HEK293 (cell line): ENCODE measurements at regions not wholly inside any gene's neighbourhood (a gene's known extent, or its start where the extent isn't known, plus 50 kb on each side); places are given as distances from the start of the nearest gene placed in this dataset.

Source experiments
- BCL11A ChIP-seq: fragments of 450-650 bp; formaldehyde crosslinking; IDR thresholded peaks from 2 replicates; pipeline ENCODE4 v1.5.1; 2016; ENCODE audit warnings: low read depth, missing biosample characterization, missing genetic modification characterization
- GLI4 ChIP-seq: fragments of 450-650 bp; formaldehyde crosslinking; IDR thresholded peaks from 2 replicates; pipeline ENCODE4 v1.5.1; 2016; ENCODE audit warnings: missing biosample characterization, missing genetic modification characterization
- HOXD13 ChIP-seq: sonication (generic); formaldehyde crosslinking; IDR thresholded peaks from 2 replicates; pipeline ENCODE4 v1.8.0; 2022; ENCODE audit warnings: missing genetic modification reagents, borderline replicate concordance
- MEIS1 ChIP-seq: sonication (generic); formaldehyde crosslinking; IDR thresholded peaks from 2 replicates; pipeline ENCODE4 v1.8.1; 2022; ENCODE audit warnings: missing genetic modification reagents, mild to moderate bottlenecking, borderline replicate concordance
- MZF1 ChIP-seq: fragments of 450-650 bp; formaldehyde crosslinking; IDR thresholded peaks from 2 replicates; pipeline ENCODE4 v1.5.1; 2017; ENCODE audit warnings: missing biosample characterization, missing genetic modification characterization, borderline replicate concordance
- SETDB1 ChIP-seq: IDR thresholded peaks from one replicate; pipeline ENCODE4 v1.6.1; 2017; ENCODE audit warnings: mild to moderate bottlenecking, low read length, moderate library complexity, mixed read lengths; ENCODE audit not compliant: insufficient read length
- SP3 ChIP-seq: fragments of 450-650 bp; formaldehyde crosslinking; IDR thresholded peaks from 2 replicates; pipeline ENCODE4 v1.5.1; 2016; ENCODE audit warnings: missing biosample characterization, missing genetic modification characterization
- ZFP41 ChIP-seq: fragments of 450-650 bp; formaldehyde crosslinking; IDR thresholded peaks from 2 replicates; pipeline ENCODE4 v1.5.1; 2016; ENCODE audit warnings: missing biosample characterization, missing genetic modification characterization, borderline replicate concordance
- ZNF311 ChIP-seq: fragments of 450-650 bp; formaldehyde crosslinking; IDR thresholded peaks from 2 replicates; pipeline ENCODE4 v1.5.1; 2017; ENCODE audit warnings: missing biosample characterization, missing genetic modification characterization, borderline replicate concordance
- ZNF510 ChIP-seq: fragments of 450-650 bp; formaldehyde crosslinking; IDR thresholded peaks from 2 replicates; pipeline ENCODE4 v1.5.1; 2018; ENCODE audit warnings: mild to moderate bottlenecking, missing genetic modification characterization, missing biosample characterization; ENCODE audit not compliant: insufficient replicate concordance
- ZNF571 ChIP-seq: fragments of 450-650 bp; formaldehyde crosslinking; IDR thresholded peaks from 2 replicates; pipeline ENCODE4 v1.5.0; 2017; ENCODE audit warnings: missing biosample characterization, missing genetic modification characterization
- TF ChIP-seq, protein P1 (sequence below): fragments of 450-650 bp; formaldehyde crosslinking; IDR thresholded peaks from 2 replicates; pipeline ENCODE4; 2016; ENCODE audit warnings: missing biosample characterization, missing genetic modification characterization
- TF ChIP-seq, protein P2 (sequence below): IDR thresholded peaks from 2 replicates; pipeline ENCODE4 v1.6.1; 2011; ENCODE audit warnings: mild to moderate bottlenecking, low read depth, low read length, borderline replicate concordance

DNA sequence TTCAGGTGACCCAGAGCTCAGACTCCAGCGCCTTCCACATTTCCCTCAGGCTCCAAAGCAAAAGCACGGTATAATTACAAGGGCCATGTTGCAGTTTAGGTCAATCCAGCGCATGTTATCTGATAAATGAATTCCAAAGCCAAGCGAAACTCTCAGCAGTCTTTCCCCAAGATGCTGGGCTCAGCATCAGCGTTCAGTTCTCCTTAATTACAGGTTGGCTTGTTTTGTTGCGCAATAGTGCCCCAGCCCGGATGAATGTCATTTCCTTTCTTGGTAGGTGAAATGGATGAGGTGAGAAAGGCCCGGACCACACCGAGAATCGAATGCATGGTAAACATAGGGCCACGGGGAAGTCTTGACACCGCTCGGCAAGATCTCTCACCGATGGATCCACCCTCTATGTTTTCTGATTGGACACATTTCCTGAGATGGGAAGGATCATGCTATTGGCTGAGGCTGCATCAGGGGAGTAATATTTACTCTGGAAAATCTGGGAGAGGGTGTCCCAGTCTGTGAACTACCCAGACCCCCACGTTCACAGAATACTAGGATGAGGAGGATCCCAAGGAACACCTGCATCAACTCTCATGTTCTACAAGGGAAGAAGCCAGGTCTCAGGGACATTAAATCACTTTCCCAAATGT lies 221.2 kb upstream of the ANKRD55 start:
- no peak for TF ChIP-seq ZNF311 (tag by site-specific recombination)
- no peak for TF ChIP-seq SETDB1
- TF ChIP-seq, protein P1, sequence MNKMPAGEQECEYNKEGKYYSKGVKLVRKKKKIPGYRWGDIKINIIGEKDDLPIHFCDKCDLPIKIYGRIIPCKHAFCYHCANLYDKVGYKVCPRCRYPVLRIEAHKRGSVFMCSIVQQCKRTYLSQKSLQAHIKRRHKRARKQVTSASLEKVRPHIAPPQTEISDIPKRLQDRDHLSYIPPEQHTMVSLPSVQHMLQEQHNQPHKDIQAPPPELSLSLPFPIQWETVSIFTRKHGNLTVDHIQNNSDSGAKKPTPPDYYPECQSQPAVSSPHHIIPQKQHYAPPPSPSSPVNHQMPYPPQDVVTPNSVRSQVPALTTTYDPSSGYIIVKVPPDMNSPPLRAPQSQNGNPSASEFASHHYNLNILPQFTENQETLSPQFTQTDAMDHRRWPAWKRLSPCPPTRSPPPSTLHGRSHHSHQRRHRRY, result no peak
- TF ChIP-seq, protein P2, sequence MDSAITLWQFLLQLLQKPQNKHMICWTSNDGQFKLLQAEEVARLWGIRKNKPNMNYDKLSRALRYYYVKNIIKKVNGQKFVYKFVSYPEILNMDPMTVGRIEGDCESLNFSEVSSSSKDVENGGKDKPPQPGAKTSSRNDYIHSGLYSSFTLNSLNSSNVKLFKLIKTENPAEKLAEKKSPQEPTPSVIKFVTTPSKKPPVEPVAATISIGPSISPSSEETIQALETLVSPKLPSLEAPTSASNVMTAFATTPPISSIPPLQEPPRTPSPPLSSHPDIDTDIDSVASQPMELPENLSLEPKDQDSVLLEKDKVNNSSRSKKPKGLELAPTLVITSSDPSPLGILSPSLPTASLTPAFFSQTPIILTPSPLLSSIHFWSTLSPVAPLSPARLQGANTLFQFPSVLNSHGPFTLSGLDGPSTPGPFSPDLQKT, result no peak
- TF ChIP-seq ZNF571 (tag by site-specific recombination), result no peak
- no peak for TF ChIP-seq MZF1
- TF ChIP-seq ZNF510 (tag by site-specific recombination), result no peak
- TF ChIP-seq SP3 (tag by site-specific recombination), result no peak
- no peak for TF ChIP-seq HOXD13
- no peak for TF ChIP-seq MEIS1 (CRISPR knock-in tag)
- TF ChIP-seq GLI4 (tag by site-specific recombination), result no peak
- no peak for TF ChIP-seq BCL11A
- TF ChIP-seq ZFP41 (tag by site-specific recombination), result no peak
